ENCODE measurements at regions not wholly inside any gene's neighbourhood (a gene's known extent, or its start where the extent isn't known, plus 50 kb on each side); places are given as distances from the start of the nearest gene placed in this dataset.
"Not testable (repeated sequence)": the region's sequence is repeated elsewhere in the genome, so short reads cannot be mapped to it uniquely, and the experiment has no call there.

- DNase-seq (ENCODE audit: low read depth in 3 of 3, low spot score in 2 of 3): no peak
Measured at GRCh38 chr11:34830648-34831047, 85.5 kb downstream of the APIP start.

GRCh38 chr11:34830035-34830434, 86.1 kb downstream of the APIP start:
- DNase-seq (ENCODE audit: low read depth in 3 of 3, low spot score in 2 of 3): no peak

DNA sequence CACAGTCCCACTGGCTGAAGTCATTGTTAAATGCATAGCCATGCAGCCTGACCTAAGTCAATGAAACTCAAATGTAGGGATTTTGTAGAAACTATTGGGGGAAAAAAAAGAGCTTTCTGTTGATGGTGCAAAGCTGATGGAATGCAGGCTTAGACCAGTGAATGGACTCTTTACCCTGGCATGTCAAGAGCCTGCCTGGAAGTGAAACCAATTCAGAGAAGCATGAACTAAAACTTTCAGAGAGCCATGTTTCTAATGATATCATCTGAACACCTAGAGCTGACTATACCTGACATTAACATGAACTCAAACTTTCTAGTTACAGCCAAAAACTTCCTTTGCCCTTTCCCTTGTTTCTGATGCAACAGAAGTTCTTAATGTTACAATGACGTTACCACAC, 89.0 kb downstream of the APIP start:
- DNase-seq (ENCODE audit: low read depth in 3 of 3, low spot score in 2 of 3): no peak

- no peak for DNase-seq (ENCODE audit: low read depth in 3 of 3, low spot score in 2 of 3)
Measured at GRCh38 chr11:34826384-34826726, 89.8 kb downstream of the APIP start.

GRCh38 chr11:34825670-34826383, 90.4 kb downstream of the APIP start:
- peak in 2 of 3 donors; percentile 34 to 40 for DNase-seq (ENCODE audit: low read depth in 3 of 3, low spot score in 2 of 3)

- no peak for DNase-seq (ENCODE audit: low read depth in 3 of 3, low spot score in 2 of 3)
Measured at GRCh38 chr11:34825315-34825669, 90.9 kb downstream of the APIP start.

GRCh38 chr11:34824425-34824824, 91.8 kb downstream of the APIP start:
- DNase-seq (ENCODE audit: low read depth in 3 of 3, low spot score in 2 of 3): no peak

DNA sequence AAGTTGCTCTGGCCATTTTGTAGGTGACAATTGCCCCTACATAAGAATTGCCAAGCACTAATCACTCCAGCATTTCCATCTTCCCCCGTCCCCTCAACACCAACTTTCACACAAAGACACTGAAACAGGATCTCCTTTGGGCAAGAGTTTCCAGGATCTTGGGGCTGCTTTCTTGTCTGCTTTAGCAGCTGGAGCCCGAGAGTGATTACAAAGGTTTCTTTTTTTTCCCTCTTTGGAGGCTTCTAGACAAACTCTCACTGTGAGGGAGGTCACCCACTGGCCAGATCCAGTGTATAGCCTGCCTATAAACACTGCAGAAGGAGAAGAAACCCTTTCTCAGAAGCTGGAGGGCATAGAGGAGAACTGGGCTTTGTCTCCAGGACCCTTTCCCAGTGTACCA, 92.5 kb downstream of the APIP start:
- DNase-seq (ENCODE audit: low read depth in 3 of 3, low spot score in 2 of 3): no peak

- no peak for DNase-seq (ENCODE audit: low read depth in 3 of 3, low spot score in 2 of 3)
Measured at GRCh38 chr11:34823197-34823596, 93.0 kb downstream of the APIP start.

DNA sequence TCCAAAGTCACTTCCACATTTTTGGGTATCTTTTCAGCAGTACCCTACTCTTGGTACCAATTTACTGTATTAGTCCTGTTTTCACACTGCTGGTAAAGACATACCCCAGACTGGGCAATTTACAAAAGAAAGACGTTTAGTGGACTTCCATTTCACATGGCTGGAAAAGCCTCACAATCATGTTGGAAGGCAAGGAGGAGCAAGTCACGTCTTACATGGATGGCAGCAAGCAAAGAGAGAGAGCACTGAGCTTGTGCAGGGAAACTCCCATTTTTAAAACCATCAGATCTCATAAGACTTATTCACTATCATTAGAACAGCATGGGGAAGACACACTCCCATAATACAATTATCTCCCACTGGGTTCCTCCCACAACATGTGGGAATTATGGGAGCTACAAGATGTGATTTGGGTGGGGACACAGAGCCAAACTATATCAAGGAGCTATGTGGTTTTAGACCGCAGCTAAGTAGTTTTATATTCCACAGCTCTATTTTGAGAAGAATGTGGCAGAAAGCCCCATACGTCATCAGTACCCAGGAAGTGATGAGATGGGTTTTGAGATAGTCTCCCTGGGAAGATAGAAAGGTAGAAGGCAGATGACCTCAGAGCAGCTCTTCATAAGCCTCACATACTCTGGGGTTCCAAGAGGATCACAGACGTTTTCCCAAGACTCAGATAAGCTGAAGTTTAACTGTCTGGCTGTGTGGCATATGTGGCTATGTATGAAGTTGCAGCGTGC, 96.3 kb downstream of the APIP start:
- DNase-seq (ENCODE audit: low read depth in 3 of 3, low spot score in 2 of 3): no peak

- DNase-seq (ENCODE audit: low read depth in 3 of 3, low spot score in 2 of 3): not testable (repeated sequence)
Measured at GRCh38 chr11:34817812-34818211, 98.4 kb downstream of the APIP start.

DNA sequence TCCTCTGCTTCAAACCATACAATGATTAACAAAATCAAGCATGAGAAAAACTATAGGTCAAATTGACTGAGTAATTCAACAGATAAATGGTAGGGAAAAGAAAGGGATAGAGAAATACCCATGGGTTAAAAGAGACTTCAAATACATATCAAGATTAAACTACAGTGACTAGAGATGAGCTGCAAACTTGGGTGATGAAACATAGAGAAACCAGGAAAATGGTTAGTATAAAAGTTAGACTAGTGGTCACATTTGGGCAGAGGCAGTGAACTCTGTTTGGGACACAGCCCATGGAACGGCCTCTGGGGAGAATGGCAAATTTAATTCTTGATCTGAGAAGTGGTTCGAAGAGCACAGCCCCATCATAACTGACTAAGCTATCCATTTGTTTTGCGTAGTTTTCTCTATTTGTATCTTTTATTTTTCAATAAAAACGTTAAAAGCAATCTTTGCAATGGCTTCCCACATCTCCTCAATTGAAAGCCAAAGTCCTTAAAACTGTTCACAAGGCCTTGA, 99.4 kb downstream of the APIP start:
- DNase-seq (ENCODE audit: low read depth in 3 of 3, low spot score in 2 of 3): no peak

- DNase-seq (ENCODE audit: low read depth in 3 of 3, low spot score in 2 of 3): no peak
Measured at GRCh38 chr11:34812905-34813576, 103.1 kb downstream of the APIP start.

- no peak for DNase-seq (ENCODE audit: low read depth in 3 of 3, low spot score in 2 of 3)
Measured at GRCh38 chr11:34811858-34812257, 104.3 kb downstream of the APIP start.

DNA sequence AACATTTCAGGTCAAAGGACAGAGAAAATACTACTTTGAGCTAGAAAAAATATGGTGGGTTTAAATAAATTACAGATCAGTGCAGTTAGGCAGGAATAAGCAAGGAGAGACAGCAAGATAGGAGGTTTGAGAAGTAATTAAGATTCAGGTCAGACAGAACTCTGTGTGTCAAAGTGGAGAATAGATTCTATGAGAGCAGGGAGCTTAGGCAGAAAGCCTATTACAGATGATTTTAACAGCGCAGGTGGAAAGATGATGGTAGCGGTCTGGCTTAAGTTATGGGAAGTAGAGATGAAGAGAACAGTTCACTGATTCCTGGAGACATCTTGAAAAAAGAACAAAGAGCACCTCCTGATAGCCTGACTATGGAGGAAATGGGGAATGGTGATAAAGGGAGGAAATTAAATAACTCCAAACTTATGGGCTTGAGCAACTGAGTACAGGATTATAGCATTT, 106.0 kb downstream of the APIP start:
- DNase-seq (ENCODE audit: low read depth in 3 of 3, low spot score in 2 of 3): no peak

- DNase-seq (ENCODE audit: low read depth in 3 of 3, low spot score in 2 of 3): no peak
Measured at GRCh38 chr11:34809191-34810106, 106.7 kb downstream of the APIP start.

DNA sequence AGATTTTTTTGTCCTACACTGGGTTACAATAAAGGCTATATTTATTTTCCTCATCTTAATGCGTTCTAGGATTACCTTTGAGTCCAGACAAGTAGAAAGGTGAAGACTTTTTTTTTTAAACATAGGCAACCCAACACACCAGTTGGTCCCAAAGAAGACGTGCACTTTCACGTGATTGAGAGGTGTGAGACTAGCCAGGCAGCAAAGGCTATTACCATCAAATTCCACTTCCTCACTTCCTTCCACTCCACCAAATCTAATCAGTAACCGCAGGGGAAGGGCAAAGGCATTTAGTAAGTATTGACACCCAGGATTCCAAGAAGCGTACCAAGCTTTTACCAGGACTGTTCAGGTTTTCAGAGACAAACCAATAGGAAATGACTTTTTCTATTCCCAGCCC, 109.3 kb downstream of the APIP start:
- DNase-seq (ENCODE audit: low read depth in 3 of 3, low spot score in 2 of 3): no peak

DNA sequence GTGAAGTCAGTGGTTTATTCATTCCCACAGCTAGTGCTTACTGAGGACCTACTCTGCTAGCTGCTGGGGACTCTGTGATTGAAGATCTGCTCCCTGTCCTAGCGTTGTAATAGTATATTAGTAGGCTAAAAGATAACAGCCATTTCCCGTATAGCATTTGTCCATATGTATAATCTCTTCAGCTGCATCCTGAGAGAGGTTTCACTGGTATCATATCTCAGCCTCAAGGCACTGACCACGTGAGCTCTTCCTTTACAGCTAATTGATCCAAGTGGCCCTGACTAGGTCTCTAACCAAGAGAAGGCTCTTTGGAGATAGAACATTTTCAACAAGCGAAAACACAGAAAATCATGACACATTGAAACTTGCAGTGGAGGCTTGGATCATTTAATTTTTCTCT, 110.2 kb downstream of the APIP start:
- no peak for DNase-seq (ENCODE audit: low read depth in 3 of 3, low spot score in 2 of 3)

DNA sequence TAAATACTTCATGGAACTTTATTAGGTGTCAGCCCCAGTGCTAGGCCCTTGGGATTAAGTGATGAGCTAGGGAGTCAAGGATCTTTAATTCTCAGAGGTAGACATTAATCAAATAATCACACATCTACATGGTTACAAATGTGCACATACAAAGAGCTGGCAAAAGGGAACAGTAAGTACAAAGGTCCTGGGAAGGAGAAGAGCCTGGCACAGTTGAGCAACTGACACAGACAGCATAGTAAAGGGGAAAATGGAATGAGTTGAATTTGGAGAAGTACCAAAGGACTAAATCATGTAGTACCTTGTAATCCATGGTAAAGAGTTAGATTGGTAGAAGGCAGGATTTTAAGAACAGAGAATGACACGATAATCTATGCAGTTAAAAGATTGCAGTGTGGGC, 116.3 kb downstream of the APIP start:
- no peak for DNase-seq (ENCODE audit: low read depth in 3 of 3, low spot score in 2 of 3)

GRCh38 chr11:34798985-34799384, 117.2 kb downstream of the APIP start:
- no peak for DNase-seq (ENCODE audit: low read depth in 3 of 3, low spot score in 2 of 3)

GRCh38 chr11:34797497-34797896, 118.7 kb downstream of the APIP start:
- not testable (repeated sequence) for DNase-seq (ENCODE audit: low read depth in 3 of 3, low spot score in 2 of 3)
